ENCODE measurements at regions not wholly inside any gene's neighbourhood (a gene's known extent, or its start where the extent isn't known, plus 50 kb on each side); places are given as distances from the start of the nearest gene placed in this dataset.
A peak's percentile ranks its signal among the peaks of the same experiment; 100 is the strongest.

GRCh38 chr9:126228111-126228780, 98.4 kb upstream of the MVB12B start:
- TF ChIP-seq CTCF (IDR thresholded peaks at IDR 0.05; ENCODE audit: low read depth, low read length, missing control alignments): no peak
- no peak overlapping the region for H3K4me3 ChIP-seq (ENCODE audit: low read depth, low read length)
- no peak for DNase-seq (ENCODE audit: low read depth)

- DNase-seq (ENCODE audit: low read depth): peak; percentile 21
- TF ChIP-seq CTCF (IDR thresholded peaks at IDR 0.05; ENCODE audit: low read depth, low read length, missing control alignments): peak; percentile 96
- H3K4me3 ChIP-seq (ENCODE audit: low read depth, low read length): no peak overlapping the region
Measured at GRCh38 chr9:126228781-126229444, 97.7 kb upstream of the MVB12B start.

- no peak for DNase-seq (ENCODE audit: low read depth)
- no peak for TF ChIP-seq CTCF (IDR thresholded peaks at IDR 0.05; ENCODE audit: low read depth, low read length, missing control alignments)
- no peak overlapping the region for H3K4me3 ChIP-seq (ENCODE audit: low read depth, low read length)
Measured at GRCh38 chr9:126229501-126229900, 97.1 kb upstream of the MVB12B start.

GRCh38 chr9:126230692-126231091, 95.9 kb upstream of the MVB12B start:
- DNase-seq (ENCODE audit: low read depth): no peak
- H3K4me3 ChIP-seq (ENCODE audit: low read depth, low read length): no peak overlapping the region
- no peak for TF ChIP-seq CTCF (IDR thresholded peaks at IDR 0.05; ENCODE audit: low read depth, low read length, missing control alignments)

- TF ChIP-seq CTCF (IDR thresholded peaks at IDR 0.05; ENCODE audit: low read depth, low read length, missing control alignments): no peak
- no peak overlapping the region for H3K4me3 ChIP-seq (ENCODE audit: low read depth, low read length)
- no peak for DNase-seq (ENCODE audit: low read depth)
Measured at GRCh38 chr9:126232461-126232860, 94.2 kb upstream of the MVB12B start.

GRCh38 chr9:126233175-126233574, 93.5 kb upstream of the MVB12B start:
- no peak for DNase-seq (ENCODE audit: low read depth)
- no peak overlapping the region for H3K4me3 ChIP-seq (ENCODE audit: low read depth, low read length)
- no peak for TF ChIP-seq CTCF (IDR thresholded peaks at IDR 0.05; ENCODE audit: low read depth, low read length, missing control alignments)
